BLaER1 (cell line): ENCODE measurements at regions not wholly inside any gene's neighbourhood (a gene's known extent, or its start where the extent isn't known, plus 50 kb on each side); places are given as distances from the start of the nearest gene placed in this dataset.
"Not testable (repeated sequence)": the region's sequence is repeated elsewhere in the genome, so short reads cannot be mapped to it uniquely, and the experiment has no call there.

ENCODE experiments used
- H3K27ac ChIP-seq: shearing (Covaris generic); formaldehyde crosslinking; 2 replicates; pipeline ENCODE4 v1.8.1; 2022
- H3K27me3 ChIP-seq: shearing (Covaris generic); formaldehyde crosslinking; 2 replicates; pipeline ENCODE4 v1.8.1; 2022
- H3K36me3 ChIP-seq: shearing (Covaris generic); formaldehyde crosslinking; 2 replicates; pipeline ENCODE4 v1.8.1; 2022
- H3K4me1 ChIP-seq: shearing (Covaris generic); formaldehyde crosslinking; 2 replicates; pipeline ENCODE4 v1.8.1; 2022
- H3K4me2 ChIP-seq: shearing (Covaris generic); formaldehyde crosslinking; 2 replicates; pipeline ENCODE4 v1.8.1; 2022
- H3K4me3 ChIP-seq: shearing (Covaris generic); formaldehyde crosslinking; 2 replicates; pipeline ENCODE4 v1.8.1; 2022
- H3K9ac ChIP-seq: shearing (Covaris generic); formaldehyde crosslinking; 2 replicates; pipeline ENCODE4 v1.8.1; 2022
- H3K9me3 ChIP-seq: shearing (Covaris generic); formaldehyde crosslinking; 2 replicates; pipeline ENCODE4 v1.8.1; 2022
- H4K20me1 ChIP-seq: shearing (Covaris generic); formaldehyde crosslinking; 2 replicates; pipeline ENCODE4 v1.8.1; 2022
- Cebpa-rat ChIP-seq: shearing (Covaris generic); IDR thresholded peaks from 2 replicates; pipeline ENCODE4 v1.8.1; 2022

GRCh38 chr20:40960101-40960500 lies 68.5 kb upstream of the TOP1 start:
- Histone ChIP-seq H3K27ac (no peak overlapping the region), H3K36me3 (no peaks in the 10 kb centered on the region), H3K27me3 (no peaks in the 10 kb centered on the region), H3K4me3 (no peak overlapping the region), H3K4me1 (peaks cover 21% of the 10 kb centered on the region), H4K20me1 (no peaks in the 10 kb centered on the region), H3K4me2 (no peak overlapping the region), H3K9ac (no peak overlapping the region), H3K9me3 (no peaks in the 10 kb centered on the region)
- TF ChIP-seq Cebpa-rat, result no peak

GRCh38 chr20:40960521-40960956 lies 68.1 kb upstream of the TOP1 start:
- TF ChIP-seq Cebpa-rat, result no peak
- H3K27me3 ChIP-seq, result no peaks in the 10 kb centered on the region
- peaks cover 19% of the 10 kb centered on the region for H3K4me1 ChIP-seq
- no peaks in the 10 kb centered on the region for H3K36me3 ChIP-seq
- H3K4me3 ChIP-seq, result no peak overlapping the region
- no peaks in the 10 kb centered on the region for H3K9me3 ChIP-seq
- no peaks in the 10 kb centered on the region for H4K20me1 ChIP-seq
- no peak overlapping the region for H3K4me2 ChIP-seq
- no peak overlapping the region for H3K9ac ChIP-seq
- H3K27ac ChIP-seq, result no peak overlapping the region

GRCh38 chr20:40961176-40961575 lies 67.4 kb upstream of the TOP1 start:
- no peak overlapping the region for H3K9ac ChIP-seq
- H3K4me2 ChIP-seq, result no peak overlapping the region
- H3K9me3 ChIP-seq, result no peaks in the 10 kb centered on the region
- no peak overlapping the region for H3K27ac ChIP-seq
- H3K4me1 ChIP-seq, result peaks cover 13% of the 10 kb centered on the region
- no peaks in the 10 kb centered on the region for H4K20me1 ChIP-seq
- no peaks in the 10 kb centered on the region for H3K36me3 ChIP-seq
- no peaks in the 10 kb centered on the region for H3K27me3 ChIP-seq
- no peak overlapping the region for H3K4me3 ChIP-seq
- no peak for TF ChIP-seq Cebpa-rat

GRCh38 chr20:40961686-40962640 lies 66.7 kb upstream of the TOP1 start:
- H3K4me1 ChIP-seq, result peaks cover 5% of the 10 kb centered on the region
- no peak overlapping the region for H3K27ac ChIP-seq
- no peak for TF ChIP-seq Cebpa-rat
- H3K9ac ChIP-seq, result no peak overlapping the region
- H4K20me1 ChIP-seq, result no peaks in the 10 kb centered on the region
- H3K36me3 ChIP-seq, result no peaks in the 10 kb centered on the region
- no peaks in the 10 kb centered on the region for H3K27me3 ChIP-seq
- H3K9me3 ChIP-seq, result no peaks in the 10 kb centered on the region
- H3K4me3 ChIP-seq, result no peak overlapping the region
- H3K4me2 ChIP-seq, result no peak overlapping the region

GRCh38 chr20:40962733-40963504 lies 65.7 kb upstream of the TOP1 start:
- no peaks in the 10 kb centered on the region for H4K20me1 ChIP-seq
- H3K4me1 ChIP-seq, result no peaks in the 10 kb centered on the region
- H3K4me3 ChIP-seq, result no peak overlapping the region
- H3K27ac ChIP-seq, result no peak overlapping the region
- no peaks in the 10 kb centered on the region for H3K36me3 ChIP-seq
- no peaks in the 10 kb centered on the region for H3K27me3 ChIP-seq
- H3K9ac ChIP-seq, result no peak overlapping the region
- no peak overlapping the region for H3K4me2 ChIP-seq
- H3K9me3 ChIP-seq, result no peaks in the 10 kb centered on the region
- no peak for TF ChIP-seq Cebpa-rat

GRCh38 chr20:40963505-40963845 lies 65.1 kb upstream of the TOP1 start:
- H3K27me3 ChIP-seq, result no peaks in the 10 kb centered on the region
- H3K4me2 ChIP-seq, result no peak overlapping the region
- H3K4me3 ChIP-seq, result no peak overlapping the region
- TF ChIP-seq Cebpa-rat, result no peak
- no peak overlapping the region for H3K9ac ChIP-seq
- no peaks in the 10 kb centered on the region for H3K4me1 ChIP-seq
- H4K20me1 ChIP-seq, result no peaks in the 10 kb centered on the region
- H3K27ac ChIP-seq, result no peak overlapping the region
- H3K36me3 ChIP-seq, result no peaks in the 10 kb centered on the region
- no peaks in the 10 kb centered on the region for H3K9me3 ChIP-seq

- Histone ChIP-seq H3K4me3 (no peak overlapping the region), H3K9ac (no peak overlapping the region), H4K20me1 (no peaks in the 10 kb centered on the region), H3K4me1 (no peaks in the 10 kb centered on the region), H3K27ac (no peak overlapping the region), H3K36me3 (no peaks in the 10 kb centered on the region), H3K4me2 (no peak overlapping the region), H3K27me3 (no peaks in the 10 kb centered on the region), H3K9me3 (no peaks in the 10 kb centered on the region)
- no peak for TF ChIP-seq Cebpa-rat
Observed at GRCh38 chr20:40965671-40966070, 63.0 kb upstream of the TOP1 start.

GRCh38 chr20:40966103-40966502 lies 62.5 kb upstream of the TOP1 start:
- TF ChIP-seq Cebpa-rat, result no peak
- H3K36me3 ChIP-seq, result no peaks in the 10 kb centered on the region
- no peak overlapping the region for H3K4me3 ChIP-seq
- H3K9me3 ChIP-seq, result no peaks in the 10 kb centered on the region
- no peaks in the 10 kb centered on the region for H4K20me1 ChIP-seq
- H3K27me3 ChIP-seq, result no peaks in the 10 kb centered on the region
- no peak overlapping the region for H3K9ac ChIP-seq
- no peaks in the 10 kb centered on the region for H3K4me1 ChIP-seq
- H3K4me2 ChIP-seq, result no peak overlapping the region
- H3K27ac ChIP-seq, result no peak overlapping the region

GRCh38 chr20:40966516-40967185 lies 62.0 kb upstream of the TOP1 start:
- TF ChIP-seq Cebpa-rat, result no peak
- H3K4me2 ChIP-seq, result no peak overlapping the region
- no peak overlapping the region for H3K4me3 ChIP-seq
- no peaks in the 10 kb centered on the region for H3K36me3 ChIP-seq
- no peak overlapping the region for H3K9ac ChIP-seq
- no peak overlapping the region for H3K27ac ChIP-seq
- H4K20me1 ChIP-seq, result no peaks in the 10 kb centered on the region
- no peaks in the 10 kb centered on the region for H3K4me1 ChIP-seq
- no peaks in the 10 kb centered on the region for H3K9me3 ChIP-seq
- no peaks in the 10 kb centered on the region for H3K27me3 ChIP-seq

- no peak for TF ChIP-seq Cebpa-rat
- no peak overlapping the region for H3K27ac ChIP-seq
- no peak overlapping the region for H3K4me2 ChIP-seq
- H3K9ac ChIP-seq, result no peak overlapping the region
- no peak overlapping the region for H3K4me3 ChIP-seq
- H3K9me3 ChIP-seq, result no peaks in the 10 kb centered on the region
- H4K20me1 ChIP-seq, result no peaks in the 10 kb centered on the region
- H3K27me3 ChIP-seq, result no peaks in the 10 kb centered on the region
- H3K4me1 ChIP-seq, result no peaks in the 10 kb centered on the region
- H3K36me3 ChIP-seq, result no peaks in the 10 kb centered on the region
Observed at GRCh38 chr20:40967700-40968099, 60.9 kb upstream of the TOP1 start.

- not testable (repeated sequence) for H3K9me3 ChIP-seq, H3K27me3 ChIP-seq, H3K36me3 ChIP-seq, H4K20me1 ChIP-seq, H3K27ac ChIP-seq, H3K4me1 ChIP-seq
- Histone ChIP-seq H3K4me3 (peak overlapping the region; percentile 65), H3K4me2 (peak overlapping the region; percentile 91), H3K9ac (peak overlapping the region; percentile 64)
Observed at GRCh38 chr20:40968816-40969562, 59.6 kb upstream of the TOP1 start.
